H9 (cell line): ENCODE measurements at regions not wholly inside any gene's neighbourhood (a gene's known extent, or its start where the extent isn't known, plus 50 kb on each side); places are given as distances from the start of the nearest gene placed in this dataset.

Source experiments
- DNase-seq: peaks from one replicate; pipeline ENCODE4 v3.0.0-alpha.2; 2017
- H2AFZ ChIP-seq: one replicate; pipeline ENCODE4 v1.6.1; 2013; ENCODE audit warnings: mild to moderate bottlenecking, low read length, control low read depth, moderate library complexity
- H2AK5ac ChIP-seq: 2 replicates; pipeline ENCODE4 v1.6.1; 2013; ENCODE audit warnings: low read length, control low read depth, mixed read lengths; ENCODE audit not compliant: insufficient read length
- H2BK120ac ChIP-seq: one replicate; pipeline ENCODE4 v1.6.1; 2013; ENCODE audit warnings: low read depth, mild to moderate bottlenecking, low read length, control low read depth, inconsistent platforms; ENCODE audit not compliant: poor library complexity, severe bottlenecking
- H2BK12ac ChIP-seq: 2 replicates; pipeline ENCODE4 v1.6.1; 2013; ENCODE audit warnings: low read length, control low read depth, mixed read lengths, low read depth; ENCODE audit not compliant: insufficient read length
- H2BK15ac ChIP-seq: 2 replicates; pipeline ENCODE4 v1.6.1; 2013; ENCODE audit warnings: low read depth, low read length, control low read depth
- H2BK20ac ChIP-seq: one replicate; pipeline ENCODE4 v1.6.1; 2013; ENCODE audit warnings: low read depth, mild to moderate bottlenecking, low read length, control low read depth, inconsistent platforms; ENCODE audit not compliant: poor library complexity, severe bottlenecking
- H2BK5ac ChIP-seq: 2 replicates; pipeline ENCODE4 v1.6.1; 2013; ENCODE audit warnings: low read length, control low read depth, mixed read lengths; ENCODE audit not compliant: insufficient read length
- H3K14ac ChIP-seq: 2 replicates; pipeline ENCODE4 v1.6.1; 2013; ENCODE audit warnings: low read length, control low read depth; ENCODE audit not compliant: insufficient read depth
- H3K18ac ChIP-seq: 2 replicates; pipeline ENCODE4 v1.6.1; 2013; ENCODE audit warnings: low read depth, mild to moderate bottlenecking, mixed read lengths, low read length, control low read depth; ENCODE audit not compliant: insufficient read length
- H3K23ac ChIP-seq: 2 replicates; pipeline ENCODE4 v1.6.1; 2013; ENCODE audit warnings: low read length, control low read depth, mixed read lengths, low read depth; ENCODE audit not compliant: insufficient read length
- H3K23me2 ChIP-seq: 2 replicates; pipeline ENCODE4 v1.6.1; 2013; ENCODE audit warnings: low read depth, mild to moderate bottlenecking, mixed read lengths, low read length, control low read depth; ENCODE audit not compliant: insufficient read length, poor library complexity, severe bottlenecking
- H3K27ac ChIP-seq: 2 replicates; pipeline ENCODE4 v1.5.1; 2013; ENCODE audit warnings: low read length, control low read depth, mixed read lengths, low read depth; ENCODE audit not compliant: insufficient read length
- H3K27me3 ChIP-seq: 2 replicates; pipeline ENCODE4 v1.6.1; 2013; ENCODE audit warnings: low read length, control low read depth, inconsistent platforms; ENCODE audit not compliant: insufficient read depth
- H3K4ac ChIP-seq: 2 replicates; pipeline ENCODE4 v1.6.1; 2013; ENCODE audit warnings: low read depth, mild to moderate bottlenecking, control low read depth, inconsistent platforms, low read length, moderate library complexity
- H3K4me1 ChIP-seq: 2 replicates; pipeline ENCODE4 v1.6.1; 2013; ENCODE audit warnings: low read length, control low read depth, inconsistent platforms; ENCODE audit not compliant: insufficient read depth
- H3K4me2 ChIP-seq: 2 replicates; pipeline ENCODE4 v1.6.1; 2013; ENCODE audit warnings: low read length, control low read depth, mixed read lengths; ENCODE audit not compliant: insufficient read length, insufficient read depth
- H3K56ac ChIP-seq: 2 replicates; pipeline ENCODE4 v1.6.1; 2013; ENCODE audit warnings: low read depth, mild to moderate bottlenecking, mixed read lengths, low read length, control low read depth; ENCODE audit not compliant: insufficient read length
- H3K79me1 ChIP-seq: 2 replicates; pipeline ENCODE4 v1.6.1; 2013; ENCODE audit warnings: low read depth, mild to moderate bottlenecking, moderate library complexity, low read length, control low read depth, inconsistent platforms; ENCODE audit not compliant: insufficient read depth, poor library complexity, severe bottlenecking
- H3K79me2 ChIP-seq: 2 replicates; pipeline ENCODE4 v1.6.1; 2013; ENCODE audit warnings: low read length, control low read depth, inconsistent platforms; ENCODE audit not compliant: insufficient read depth
- H3K9ac ChIP-seq: 2 replicates; pipeline ENCODE4 v1.6.1; 2013; ENCODE audit warnings: low read length, control low read depth, mixed read lengths; ENCODE audit not compliant: insufficient read length; ENCODE audit errors: extremely low read depth
- H3K9me3 ChIP-seq: one replicate; pipeline ENCODE4 v1.6.1; 2013; ENCODE audit warnings: low read depth, low read length, inconsistent platforms; ENCODE audit not compliant: control insufficient read depth
- H3T11ph ChIP-seq: one replicate; pipeline ENCODE4 v1.6.1; 2013; ENCODE audit warnings: mild to moderate bottlenecking, low read length, control low read depth, inconsistent platforms
- H4K20me1 ChIP-seq: one replicate; pipeline ENCODE4 v1.6.1; 2013; ENCODE audit not compliant: control insufficient read depth, insufficient read length, insufficient read depth
- H4K5ac ChIP-seq: 2 replicates; pipeline ENCODE4 v1.6.1; 2013; ENCODE audit warnings: low read depth, mild to moderate bottlenecking, mixed read lengths, low read length, control low read depth; ENCODE audit not compliant: insufficient read length
- H4K8ac ChIP-seq: replicated peaks from 2 replicates; pipeline ENCODE4 v1.6.1; 2013; ENCODE audit warnings: low read length, control low read depth, mixed read lengths, low read depth; ENCODE audit not compliant: insufficient read length
- H4K91ac ChIP-seq: 2 replicates; pipeline ENCODE4 v1.6.1; 2013; ENCODE audit warnings: low read depth, mild to moderate bottlenecking, moderate library complexity, mixed read lengths, low read length, control low read depth; ENCODE audit not compliant: insufficient read length
- H3K27ac Mint-ChIP-seq, 3 experiments: 2 replicates in 2 of 3; 3 replicates in 1 of 3; pipeline ENCODE4 v1.8.0; 2020 to 2021; ENCODE audit warnings: mixed read lengths in 3 of 3, mild to moderate bottlenecking in 1 of 3, moderate library complexity in 1 of 3
- H3K27me3 Mint-ChIP-seq: 2 replicates; pipeline ENCODE4 v1.8.0; 2021; ENCODE audit warnings: low read depth, mild to moderate bottlenecking, moderate library complexity, mixed read lengths
- H3K36me3 Mint-ChIP-seq, 3 experiments: 2 replicates in 2 of 3; 3 replicates in 1 of 3; pipeline ENCODE4 v1.8.0; 2020 to 2021; ENCODE audit warnings: low read depth in 3 of 3, mixed read lengths in 3 of 3; ENCODE audit not compliant: insufficient read depth in 1 of 3
- H3K4me1 Mint-ChIP-seq, 2 experiments: 2 replicates each; pipeline ENCODE4 v1.8.0; 2020; ENCODE audit warnings: mixed read lengths in 2 of 2
- H3K4me3 Mint-ChIP-seq, 2 experiments: 2 replicates in 1 of 2; 3 replicates in 1 of 2; pipeline ENCODE4 v1.8.0; 2020 to 2021; ENCODE audit warnings: mild to moderate bottlenecking in 2 of 2, mixed read lengths in 2 of 2, moderate library complexity in 1 of 2
- H3K9me3 Mint-ChIP-seq, 2 experiments: 2 replicates in 1 of 2; 3 replicates in 1 of 2; pipeline ENCODE4 v1.8.0; 2020; ENCODE audit warnings: mild to moderate bottlenecking in 2 of 2, mixed read lengths in 2 of 2, moderate library complexity in 1 of 2
- CTCF ChIP-seq: fragments of 200-600 bp; sonication (generic); conservative IDR thresholded peaks from 3 replicates; pipeline ENCODE4 v1.8.0; 2021; ENCODE audit warnings: antibody characterized with exemption, mild to moderate bottlenecking
- WGBS: extraction: QIAGEN DNeasy Blood & Tissue Kit; methylation state at CpG from one replicate; pipeline ENCODE4 v1.1.7; 2013; ENCODE audit warnings: missing lambda C conversion rate, low lambda C conversion rate, mixed read lengths; ENCODE audit not compliant: insufficient read length; ENCODE audit errors: extremely low coverage; 5-methylcytosine and 5-hydroxymethylcytosine counted together

DNA sequence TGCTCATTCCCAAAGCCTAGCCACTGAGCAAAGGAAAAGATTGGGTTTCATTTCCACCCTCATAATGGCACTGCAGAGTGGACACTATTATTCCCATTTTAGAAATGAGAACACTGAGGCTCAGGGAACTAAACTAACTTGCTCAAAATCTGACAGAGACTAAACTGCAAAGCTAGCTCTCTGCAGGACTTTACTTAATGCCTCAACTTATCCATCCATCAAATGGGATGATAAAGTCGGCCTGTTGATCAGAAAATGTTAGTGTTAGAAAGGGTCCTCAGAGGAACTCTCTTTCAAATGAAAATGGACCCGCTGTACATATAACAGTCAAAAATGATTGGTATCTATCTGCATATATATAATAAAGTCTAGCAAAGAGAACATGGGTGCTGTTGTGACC is 186.8 kb downstream of the QDPR start:
- Histone ChIP-seq H3K79me1 (no peaks in the 10 kb centered on the region), H3K27ac (no peak overlapping the region), H4K91ac (no peak overlapping the region), H4K20me1 (no peaks in the 10 kb centered on the region), H3K56ac (no peak overlapping the region), H3K18ac (no peak overlapping the region), H4K5ac (no peak overlapping the region), H2BK120ac (no peak overlapping the region), H2BK5ac (no peak overlapping the region), H2BK12ac (no peak overlapping the region), H4K8ac (no peak overlapping the region), H3K4me2 (no peak overlapping the region), H3K9me3 (no peaks in the 10 kb centered on the region), H3K14ac (no peak overlapping the region), H3K9ac (no peak overlapping the region), H2AFZ (no peak overlapping the region), H3K23me2 (no peaks in the 10 kb centered on the region), H3K4me1 (no peaks in the 10 kb centered on the region; the same call in 1 of the 2 replicates), H2BK20ac (no peak overlapping the region), H3T11ph (no peak overlapping the region), H3K79me2 (no peaks in the 10 kb centered on the region), H3K23ac (no peak overlapping the region), H2BK15ac (no peak overlapping the region), H3K27me3 (no peaks in the 10 kb centered on the region), H2AK5ac (no peak overlapping the region), H3K4ac (no peak overlapping the region)
- Mint-ChIP-seq H3K4me3 (no peak overlapping the region), H3K36me3 (peaks cover 0 to 2% (median 0%) of the 10 kb centered on the region in 3 experiments; a peak in 2 of 7 replicates), H3K4me1 (peaks cover 11 to 27% of the 10 kb centered on the region in 2 experiments), H3K27me3 (peaks cover 3% of the 10 kb centered on the region), H3K9me3 (no peaks in the 10 kb centered on the region; a peak in 1 of 5 replicates), H3K27ac (no peak overlapping the region)
- DNase-seq = no peak
- TF ChIP-seq CTCF = no peak
- WGBS = no CpG with 5 or more reads among the region's 2 CpGs
